ENCODE measurements at regions not wholly inside any gene's neighbourhood (a gene's known extent, or its start where the extent isn't known, plus 50 kb on each side); places are given as distances from the start of the nearest gene placed in this dataset.
"Not testable (repeated sequence)": the region's sequence is repeated elsewhere in the genome, so short reads cannot be mapped to it uniquely, and the experiment has no call there.

- TF ChIP-seq CTCF (IDR thresholded peaks at IDR 0.05; ENCODE audit: control extremely low read depth, extremely low read depth, low read depth, missing control alignments) = no peak
- DNase-seq (ENCODE audit: extremely low spot score) = no peak
- ChIA-PET POLR2A (no interaction called here), CTCF (interaction anchor here (1.4 kb wide), 1 partner anchor 23 kb away, joined by 5 read pairs; no protein-coding TSS in a partner anchor)
These were observed 58.7 kb upstream of the NANOS1 start for GRCh38 chr10:118970770-118971169.

- TF ChIP-seq CTCF (IDR thresholded peaks at IDR 0.05; ENCODE audit: control extremely low read depth, extremely low read depth, low read depth, missing control alignments) = no peak
- no peak for DNase-seq (ENCODE audit: extremely low spot score)
- ChIA-PET CTCF (interaction anchor here (1.4 kb wide), 1 partner anchor 22 kb away, joined by 5 read pairs; no protein-coding TSS in a partner anchor), POLR2A (no interaction called here)
These were observed 58.3 kb upstream of the NANOS1 start for GRCh38 chr10:118971187-118971586.

- no peak for DNase-seq (ENCODE audit: extremely low spot score)
- ChIA-PET POLR2A (no interaction called here), CTCF (interaction anchor here (1.4 kb wide), 1 partner anchor 22 kb away, joined by 5 read pairs; no protein-coding TSS in a partner anchor)
- TF ChIP-seq CTCF (IDR thresholded peaks at IDR 0.05; ENCODE audit: control extremely low read depth, extremely low read depth, low read depth, missing control alignments) = no peak
These were observed 57.6 kb upstream of the NANOS1 start for GRCh38 chr10:118971876-118972275.

- no peak for TF ChIP-seq CTCF (IDR thresholded peaks at IDR 0.05; ENCODE audit: control extremely low read depth, extremely low read depth, low read depth, missing control alignments)
- DNase-seq (ENCODE audit: extremely low spot score) = no peak
- POLR2A ChIA-PET = no interaction called here
- CTCF ChIA-PET = no interaction called here
These were observed 55.8 kb upstream of the NANOS1 start for GRCh38 chr10:118973744-118974143.

- no peak for TF ChIP-seq CTCF (IDR thresholded peaks at IDR 0.05; ENCODE audit: control extremely low read depth, extremely low read depth, low read depth, missing control alignments)
- CTCF ChIA-PET = interaction anchor here (1.2 kb wide), 1 partner anchor 20 kb away, joined by 3 read pairs; no protein-coding TSS in a partner anchor
- POLR2A ChIA-PET = no interaction called here
These were observed 54.6 kb upstream of the NANOS1 start for GRCh38 chr10:118974951-118975350.

GRCh38 chr10:118976219-118976618 is 53.3 kb upstream of the NANOS1 start:
- CTCF ChIA-PET = interaction anchor here (1.2 kb wide), 1 partner anchor 19 kb away, joined by 3 read pairs; no protein-coding TSS in a partner anchor
- DNase-seq (ENCODE audit: extremely low spot score); POLR2A ChIA-PET: not testable (repeated sequence)

More at GRCh38 chr10:118974951-118975350, 54.6 kb upstream of the NANOS1 start:
- no peak for DNase-seq (ENCODE audit: extremely low spot score)

- DNase-seq (ENCODE audit: extremely low spot score) = no peak
- no peak for TF ChIP-seq CTCF (IDR thresholded peaks at IDR 0.05; ENCODE audit: control extremely low read depth, extremely low read depth, low read depth, missing control alignments)
- CTCF ChIA-PET = no interaction called here
- POLR2A ChIA-PET = no interaction called here
These were observed 52.4 kb upstream of the NANOS1 start for GRCh38 chr10:118977022-118977599.

All from GM10248 (cell line).